Spleen (tissue), 7 donors: ENCODE measurements at regions not wholly inside any gene's neighbourhood (a gene's known extent, or its start where the extent isn't known, plus 50 kb on each side); places are given as distances from the start of the nearest gene placed in this dataset.

ENCODE experiments used
- POLR2A ChIP-seq, 3 donors: fragments of 450-650 bp; IDR thresholded peaks; one replicate each; pipeline ENCODE4 v1.5.1; 2017; ENCODE audit warnings: antibody characterized with exemption in 3 of 3, mild to moderate bottlenecking in 1 of 3
- TF ChIP-seq, protein P1 (sequence below), 11 experiments: fragments of 200-600 bp in 7 of 11; fragments of 450-650 bp in 4 of 11; sonication (generic) in 4 of 11; IDR thresholded peaks in 8 of 11; conservative IDR thresholded peaks in 3 of 11; 1 replicate in 7 of 11; 2 replicates in 4 of 11; pipeline versions ENCODE4 v1.4.0 to v1.8.0; 2016 to 2021; ENCODE audit warnings: antibody characterized with exemption in 11 of 11, inconsistent platforms in 4 of 11, mild to moderate bottlenecking in 1 of 11
- donor health status: DM: no; HTN: no; CAD: no; lungs with moderate emphysema.
- donor health status: DM: no; HTN: no; CAD: no.
- donor health status: DM: no; HTN: no; CAD: no.

DNA sequence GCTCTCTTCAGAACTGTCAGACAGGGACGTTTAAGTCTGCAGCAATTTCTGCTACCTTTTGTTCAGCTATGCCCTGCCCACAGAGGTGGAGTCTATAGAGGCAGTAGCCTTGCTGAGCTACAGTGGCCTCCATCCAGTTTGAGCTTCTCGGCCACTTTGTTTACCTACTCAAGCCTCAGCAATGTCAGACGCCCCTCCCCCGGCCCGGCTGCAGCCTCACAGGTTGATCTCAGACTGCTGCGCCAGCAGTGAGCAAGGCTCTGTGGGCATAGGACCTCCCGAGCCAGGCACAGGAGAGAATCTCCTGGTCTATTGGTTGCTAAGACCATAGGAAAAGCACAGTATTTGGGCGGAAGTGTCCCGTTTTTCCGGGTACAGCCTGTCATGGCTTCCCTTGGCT, 89.9 kb upstream of the PDC start:
- TF ChIP-seq, protein P1, sequence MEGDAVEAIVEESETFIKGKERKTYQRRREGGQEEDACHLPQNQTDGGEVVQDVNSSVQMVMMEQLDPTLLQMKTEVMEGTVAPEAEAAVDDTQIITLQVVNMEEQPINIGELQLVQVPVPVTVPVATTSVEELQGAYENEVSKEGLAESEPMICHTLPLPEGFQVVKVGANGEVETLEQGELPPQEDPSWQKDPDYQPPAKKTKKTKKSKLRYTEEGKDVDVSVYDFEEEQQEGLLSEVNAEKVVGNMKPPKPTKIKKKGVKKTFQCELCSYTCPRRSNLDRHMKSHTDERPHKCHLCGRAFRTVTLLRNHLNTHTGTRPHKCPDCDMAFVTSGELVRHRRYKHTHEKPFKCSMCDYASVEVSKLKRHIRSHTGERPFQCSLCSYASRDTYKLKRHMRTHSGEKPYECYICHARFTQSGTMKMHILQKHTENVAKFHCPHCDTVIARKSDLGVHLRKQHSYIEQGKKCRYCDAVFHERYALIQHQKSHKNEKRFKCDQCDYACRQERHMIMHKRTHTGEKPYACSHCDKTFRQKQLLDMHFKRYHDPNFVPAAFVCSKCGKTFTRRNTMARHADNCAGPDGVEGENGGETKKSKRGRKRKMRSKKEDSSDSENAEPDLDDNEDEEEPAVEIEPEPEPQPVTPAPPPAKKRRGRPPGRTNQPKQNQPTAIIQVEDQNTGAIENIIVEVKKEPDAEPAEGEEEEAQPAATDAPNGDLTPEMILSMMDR (IDR thresholded peaks at IDR 0.05 in 8 of 11, conservative IDR thresholded peaks at IDR 0.05 in 3 of 11): no peak
- no peak for TF ChIP-seq POLR2A (IDR thresholded peaks at IDR 0.05)
